ENCODE measurements at regions not wholly inside any gene's neighbourhood (a gene's known extent, or its start where the extent isn't known, plus 50 kb on each side); places are given as distances from the start of the nearest gene placed in this dataset.

GRCh38 chr1:87958716-87959115, 630.0 kb downstream of the LMO4 start:
- CTCF ChIA-PET = no interaction called here
- peaks cover 17% of the 10 kb centered on the region for H3K27me3 Mint-ChIP-seq
- no peaks in the 10 kb centered on the region for H3K36me3 ChIP-seq (ENCODE audit: insufficient read depth, low read length)
- no peak overlapping the region for H3K4me3 ChIP-seq (ENCODE audit: low read length)
- no peaks in the 10 kb centered on the region for H3K4me1 ChIP-seq (ENCODE audit: insufficient read depth, low read length)
- H3K27me3 ChIP-seq (ENCODE audit: control insufficient read depth in 1 of 2, insufficient read depth in 2 of 2, low read length in 2 of 2) = peaks cover 0 to 4% of the 10 kb centered on the region in 2 experiments
- TF ChIP-seq CTCF (IDR thresholded peaks at IDR 0.05) = no peak
- H3K4me1 Mint-ChIP-seq (ENCODE audit: low read depth) = no peaks in the 10 kb centered on the region
- no peaks in the 10 kb centered on the region for H3K36me3 Mint-ChIP-seq (ENCODE audit: low read depth)
- ATAC-seq (ENCODE audit: poor library complexity) (no peak), DNase-seq (no peak)
- H3K9me3 Mint-ChIP-seq = no peaks in the 10 kb centered on the region
- H3K9me3 ChIP-seq (ENCODE audit: control insufficient read depth in 1 of 2, insufficient read depth in 1 of 2, low read length in 2 of 2) = no peaks in the 10 kb centered on the region
- POLR2A ChIA-PET = no interaction called here
- intact Hi-C loops (cut with DNase I, micrococcal nuclease) = loop anchor here in 1 of 2 experiments (10.0 kb wide), 1 partner anchor 634 kb away; the partner anchor contains the start of gene LMO4
- H3K27ac Mint-ChIP-seq = no peak overlapping the region
- H3K27ac ChIP-seq (ENCODE audit: low read depth in 1 of 2, low read length in 2 of 2) = no peak overlapping the region
- no peak overlapping the region for H3K4me3 Mint-ChIP-seq

GRCh38 chr1:87959236-87959635, 630.6 kb downstream of the LMO4 start:
- intact Hi-C loops (cut with DNase I, micrococcal nuclease) = loop anchor here in 1 of 2 experiments (10.0 kb wide), 1 partner anchor 634 kb away; the partner anchor contains the start of gene LMO4
- H3K27ac ChIP-seq (ENCODE audit: low read depth in 1 of 2, low read length in 2 of 2) = no peak overlapping the region
- no peaks in the 10 kb centered on the region for H3K9me3 ChIP-seq (ENCODE audit: control insufficient read depth in 1 of 2, insufficient read depth in 1 of 2, low read length in 2 of 2)
- peaks cover 14% of the 10 kb centered on the region for H3K27me3 Mint-ChIP-seq
- DNase-seq (no peak), ATAC-seq (ENCODE audit: poor library complexity) (no peak)
- H3K27ac Mint-ChIP-seq = no peak overlapping the region
- no peaks in the 10 kb centered on the region for H3K36me3 ChIP-seq (ENCODE audit: insufficient read depth, low read length)
- H3K4me3 ChIP-seq (ENCODE audit: low read length) = no peak overlapping the region
- H3K9me3 Mint-ChIP-seq = no peaks in the 10 kb centered on the region
- no peak overlapping the region for H3K4me3 Mint-ChIP-seq
- H3K4me1 Mint-ChIP-seq (ENCODE audit: low read depth) = no peaks in the 10 kb centered on the region
- H3K4me1 ChIP-seq (ENCODE audit: insufficient read depth, low read length) = no peaks in the 10 kb centered on the region
- TF ChIP-seq CTCF (IDR thresholded peaks at IDR 0.05) = no peak
- ChIA-PET POLR2A (no interaction called here), CTCF (no interaction called here)
- H3K36me3 Mint-ChIP-seq (ENCODE audit: low read depth) = no peaks in the 10 kb centered on the region
- H3K27me3 ChIP-seq (ENCODE audit: control insufficient read depth in 1 of 2, insufficient read depth in 2 of 2, low read length in 2 of 2) = peaks cover 0 to 4% of the 10 kb centered on the region in 2 experiments

- peaks cover 10% of the 10 kb centered on the region for H3K27me3 Mint-ChIP-seq
- no peaks in the 10 kb centered on the region for H3K9me3 Mint-ChIP-seq
- ChIA-PET CTCF (no interaction called here), POLR2A (no interaction called here)
- DNase-seq (no peak), ATAC-seq (ENCODE audit: poor library complexity) (no peak)
- no peaks in the 10 kb centered on the region for H3K9me3 ChIP-seq (ENCODE audit: control insufficient read depth in 1 of 2, insufficient read depth in 1 of 2, low read length in 2 of 2)
- H3K27ac Mint-ChIP-seq = no peak overlapping the region
- no peak overlapping the region for H3K27ac ChIP-seq (ENCODE audit: low read depth in 1 of 2, low read length in 2 of 2)
- H3K4me1 Mint-ChIP-seq (ENCODE audit: low read depth) = no peaks in the 10 kb centered on the region
- no peak overlapping the region for H3K4me3 Mint-ChIP-seq
- no peak for TF ChIP-seq CTCF (IDR thresholded peaks at IDR 0.05)
- no peaks in the 10 kb centered on the region for H3K36me3 Mint-ChIP-seq (ENCODE audit: low read depth)
- intact Hi-C loops (cut with DNase I, micrococcal nuclease) = no loop called here
- no peaks in the 10 kb centered on the region for H3K4me1 ChIP-seq (ENCODE audit: insufficient read depth, low read length)
- no peak overlapping the region for H3K4me3 ChIP-seq (ENCODE audit: low read length)
- no peaks in the 10 kb centered on the region for H3K36me3 ChIP-seq (ENCODE audit: insufficient read depth, low read length)
- peaks cover 0 to 4% of the 10 kb centered on the region in 2 experiments for H3K27me3 ChIP-seq (ENCODE audit: control insufficient read depth in 1 of 2, insufficient read depth in 2 of 2, low read length in 2 of 2)
Measured at GRCh38 chr1:87961992-87962391, 633.3 kb downstream of the LMO4 start.

Measured in CD4-positive, alpha-beta T cell (primary cell).